Loucy (cell line): ENCODE measurements at regions not wholly inside any gene's neighbourhood (a gene's known extent, or its start where the extent isn't known, plus 50 kb on each side); places are given as distances from the start of the nearest gene placed in this dataset.

Experiments
- H2AFZ ChIP-seq: fragments of 200-600 bp; sonication (generic); 2 replicates; pipeline ENCODE4 v1.6.0; 2016; ENCODE audit warnings: antibody characterized with exemption, mild to moderate bottlenecking, low read length, moderate library complexity
- H3F3A ChIP-seq: fragments of 200-600 bp; 2 replicates; pipeline ENCODE4 v1.6.0; 2016; ENCODE audit warnings: antibody characterized with exemption, low read depth, mild to moderate bottlenecking
- H3K27me3 ChIP-seq: fragments of 200-600 bp; sonication (generic); 2 replicates; pipeline ENCODE4 v1.6.1; 2014; ENCODE audit warnings: low read length, mild to moderate bottlenecking; ENCODE audit not compliant: insufficient read depth, poor library complexity, severe bottlenecking
- H3K36me3 ChIP-seq: fragments of 200-600 bp; sonication (generic); 2 replicates; pipeline ENCODE4 v1.6.1; 2016; ENCODE audit warnings: low read length; ENCODE audit not compliant: insufficient read depth
- H3K4me1 ChIP-seq: fragments of 200-600 bp; sonication (generic); 2 replicates; pipeline ENCODE4 v1.5.1; 2014; ENCODE audit warnings: low read length, mild to moderate bottlenecking; ENCODE audit not compliant: insufficient read depth, poor library complexity, severe bottlenecking
- H3K4me2 ChIP-seq: fragments of 200-600 bp; sonication (generic); 2 replicates; pipeline ENCODE4 v1.6.0; 2014; ENCODE audit warnings: antibody characterized with exemption, low read length, low read depth, mild to moderate bottlenecking; ENCODE audit not compliant: poor library complexity, severe bottlenecking
- H3K4me3 ChIP-seq: fragments of 200-600 bp; sonication (generic); 2 replicates; pipeline ENCODE4 v1.5.1; 2014; ENCODE audit warnings: low read length, mild to moderate bottlenecking, mixed read lengths; ENCODE audit not compliant: poor library complexity, severe bottlenecking
- H3K79me2 ChIP-seq: fragments of 200-600 bp; sonication (generic); 2 replicates; pipeline ENCODE4 v1.6.1; 2014; ENCODE audit warnings: low read length; ENCODE audit not compliant: insufficient read depth
- H3K9ac ChIP-seq: fragments of 200-600 bp; sonication (generic); 2 replicates; pipeline ENCODE4 v1.6.0; 2014; ENCODE audit warnings: mild to moderate bottlenecking, low read depth, low read length, moderate library complexity; ENCODE audit not compliant: poor library complexity, severe bottlenecking
- H3K9me2 ChIP-seq: fragments of 200-600 bp; sonication (generic); replicated peaks from 2 replicates; pipeline ENCODE4 v1.6.1; 2016; ENCODE audit warnings: low read depth, low read length, mixed read lengths
- H3K9me3 ChIP-seq: fragments of 200-600 bp; sonication (generic); 2 replicates; pipeline ENCODE4 v1.6.1; 2014; ENCODE audit warnings: mild to moderate bottlenecking, antibody characterized with exemption, low read length, low read depth; ENCODE audit not compliant: insufficient read depth
- H4K20me1 ChIP-seq: fragments of 200-600 bp; sonication (generic); 2 replicates; pipeline ENCODE4 v1.6.0; 2014; ENCODE audit warnings: antibody characterized with exemption, low read length, mild to moderate bottlenecking; ENCODE audit not compliant: insufficient read depth, poor library complexity, severe bottlenecking
- EZH2phosphoT487 ChIP-seq: fragments of 200-600 bp; IDR thresholded peaks from 2 replicates; pipeline ENCODE4 v1.6.1; 2018; ENCODE audit warnings: antibody characterized with exemption, mild to moderate bottlenecking, moderate library complexity, borderline replicate concordance
- TF ChIP-seq, protein P1 (sequence below): fragments of 200-600 bp; sonication (generic); conservative IDR thresholded peaks from 2 replicates; pipeline ENCODE4 v1.5.1; 2014; ENCODE audit warnings: mild to moderate bottlenecking, antibody characterized with exemption, low read length

DNA sequence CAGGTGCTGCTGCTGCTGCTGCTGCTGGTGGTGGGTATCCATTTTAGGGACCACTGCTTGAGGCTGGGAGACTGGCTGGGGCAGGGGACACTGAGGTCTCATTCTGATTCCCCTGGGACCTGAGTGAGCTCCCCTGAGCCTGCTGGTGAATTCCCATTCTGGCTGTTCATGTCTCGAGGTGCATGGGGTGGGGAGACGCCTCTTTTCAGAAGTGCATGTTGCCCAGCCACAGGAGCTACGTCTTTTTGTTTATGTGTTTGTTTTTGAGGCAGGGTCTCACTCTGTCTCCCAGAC is 133.4 kb downstream of the RHOU start:
- Histone ChIP-seq H3K4me2 (no peak overlapping the region), H3F3A (no peaks in the 10 kb centered on the region), H3K4me1 (peaks cover 12% of the 10 kb centered on the region), H3K9me2 (no peaks in the 10 kb centered on the region), H3K27me3 (no peaks in the 10 kb centered on the region), H3K9me3 (no peaks in the 10 kb centered on the region), H3K36me3 (no peaks in the 10 kb centered on the region), H4K20me1 (no peaks in the 10 kb centered on the region), H3K9ac (no peak overlapping the region), H2AFZ (no peak overlapping the region), H3K4me3 (no peak overlapping the region), H3K79me2 (no peaks in the 10 kb centered on the region)
- no peak for TF ChIP-seq EZH2phosphoT487
- TF ChIP-seq, protein P1, sequence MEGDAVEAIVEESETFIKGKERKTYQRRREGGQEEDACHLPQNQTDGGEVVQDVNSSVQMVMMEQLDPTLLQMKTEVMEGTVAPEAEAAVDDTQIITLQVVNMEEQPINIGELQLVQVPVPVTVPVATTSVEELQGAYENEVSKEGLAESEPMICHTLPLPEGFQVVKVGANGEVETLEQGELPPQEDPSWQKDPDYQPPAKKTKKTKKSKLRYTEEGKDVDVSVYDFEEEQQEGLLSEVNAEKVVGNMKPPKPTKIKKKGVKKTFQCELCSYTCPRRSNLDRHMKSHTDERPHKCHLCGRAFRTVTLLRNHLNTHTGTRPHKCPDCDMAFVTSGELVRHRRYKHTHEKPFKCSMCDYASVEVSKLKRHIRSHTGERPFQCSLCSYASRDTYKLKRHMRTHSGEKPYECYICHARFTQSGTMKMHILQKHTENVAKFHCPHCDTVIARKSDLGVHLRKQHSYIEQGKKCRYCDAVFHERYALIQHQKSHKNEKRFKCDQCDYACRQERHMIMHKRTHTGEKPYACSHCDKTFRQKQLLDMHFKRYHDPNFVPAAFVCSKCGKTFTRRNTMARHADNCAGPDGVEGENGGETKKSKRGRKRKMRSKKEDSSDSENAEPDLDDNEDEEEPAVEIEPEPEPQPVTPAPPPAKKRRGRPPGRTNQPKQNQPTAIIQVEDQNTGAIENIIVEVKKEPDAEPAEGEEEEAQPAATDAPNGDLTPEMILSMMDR: no peak

GRCh38 chr1:228869312-228869824 is 134.1 kb downstream of the RHOU start:
- H3K27me3 ChIP-seq: no peaks in the 10 kb centered on the region

GRCh38 chr1:228870041-228870713 is 134.9 kb downstream of the RHOU start:
- H3K4me3 ChIP-seq: no peak overlapping the region
- no peaks in the 10 kb centered on the region for H3K27me3 ChIP-seq
- H4K20me1 ChIP-seq: no peaks in the 10 kb centered on the region
- H3K9ac ChIP-seq: no peak overlapping the region
- H3F3A ChIP-seq: no peaks in the 10 kb centered on the region
- no peak overlapping the region for H3K4me2 ChIP-seq
- no peak overlapping the region for H2AFZ ChIP-seq
- H3K79me2 ChIP-seq: no peaks in the 10 kb centered on the region
- no peaks in the 10 kb centered on the region for H3K9me2 ChIP-seq
- no peaks in the 10 kb centered on the region for H3K36me3 ChIP-seq
- H3K4me1 ChIP-seq: peaks cover 7% of the 10 kb centered on the region
- TF ChIP-seq EZH2phosphoT487: no peak
- TF ChIP-seq, protein P1: no peak
- H3K9me3 ChIP-seq: no peaks in the 10 kb centered on the region

More at GRCh38 chr1:228869312-228869824, 134.1 kb downstream of the RHOU start:
- Histone ChIP-seq H3K9ac (no peak overlapping the region), H3K79me2 (no peaks in the 10 kb centered on the region), H3K36me3 (no peaks in the 10 kb centered on the region), H2AFZ (no peak overlapping the region), H3K4me2 (no peak overlapping the region), H4K20me1 (no peaks in the 10 kb centered on the region), H3K4me1 (peaks cover 10% of the 10 kb centered on the region), H3F3A (no peaks in the 10 kb centered on the region), H3K9me3 (no peaks in the 10 kb centered on the region), H3K9me2 (no peaks in the 10 kb centered on the region), H3K4me3 (no peak overlapping the region)
- TF ChIP-seq, protein P1: no peak
- no peak for TF ChIP-seq EZH2phosphoT487
